CD4-positive, alpha-beta memory T cell (primary cell): ENCODE measurements at regions not wholly inside any gene's neighbourhood (a gene's known extent, or its start where the extent isn't known, plus 50 kb on each side); places are given as distances from the start of the nearest gene placed in this dataset.

Experiments used
- CTCF ChIA-PET: fragments of 350-600 bp; sonication (Branson Sonifier 250); formaldehyde crosslinking; loops from one replicate; lab custom pipeline; 2021; ENCODE audit warnings: inconsistent platforms; ENCODE audit not compliant: partially characterized antibody; lab: Charles Lee
- POLR2A ChIA-PET: fragments of 350-600 bp; sonication (Branson Sonifier 250); formaldehyde crosslinking; loops from one replicate; lab custom pipeline; 2021; ENCODE audit not compliant: partially characterized antibody; lab: Charles Lee
- DNase-seq, 5 donors: peaks; one replicate each; pipeline versions ENCODE4 v3.0.0 to v3.0.0-alpha.2; 2020 to 2022; ENCODE audit warnings: mixed read lengths in 1 of 5
- H3K27ac ChIP-seq: one replicate; pipeline ENCODE4 v1.7.0; 2013; ENCODE audit warnings: low read depth, low read length
- H3K27me3 ChIP-seq: 2 replicates; pipeline ENCODE4 v1.7.0; 2013; ENCODE audit warnings: mild to moderate bottlenecking, low read length, moderate library complexity; ENCODE audit not compliant: insufficient read depth
- H3K36me3 ChIP-seq: 2 replicates; pipeline ENCODE4 v1.7.0; 2013; ENCODE audit warnings: mild to moderate bottlenecking, low read length, moderate library complexity; ENCODE audit not compliant: insufficient read depth
- H3K4me1 ChIP-seq: 2 replicates; pipeline ENCODE4 v1.7.0; 2013; ENCODE audit warnings: mild to moderate bottlenecking, low read length, moderate library complexity; ENCODE audit not compliant: insufficient read depth
- H3K4me3 ChIP-seq, 2 donors: one replicate each; pipeline ENCODE4 v1.7.0; 2013; ENCODE audit warnings: low read length in 2 of 2, mild to moderate bottlenecking in 1 of 2
- H3K9me3 ChIP-seq, 2 donors: one replicate each; pipeline ENCODE4 v1.7.0; 2013; ENCODE audit warnings: low read length in 2 of 2, control low read depth in 1 of 2; ENCODE audit not compliant: control insufficient read depth in 1 of 2
- H3K27ac Mint-ChIP-seq, 7 donors: one replicate each; pipeline ENCODE4 v1.8.0; 2020 to 2021; ENCODE audit warnings: mixed read lengths in 7 of 7, mild to moderate bottlenecking in 6 of 7, inconsistent platforms in 3 of 7, moderate library complexity in 3 of 7
- H3K27me3 Mint-ChIP-seq, 2 donors: one replicate each; pipeline ENCODE4 v1.8.0; 2020 to 2021; ENCODE audit warnings: mixed read lengths in 2 of 2
- H3K36me3 Mint-ChIP-seq, 2 donors: one replicate each; pipeline ENCODE4 v1.8.0; 2020 to 2021; ENCODE audit warnings: mixed read lengths in 2 of 2, inconsistent platforms in 1 of 2, mild to moderate bottlenecking in 1 of 2
- H3K4me1 Mint-ChIP-seq, 4 donors: one replicate each; pipeline ENCODE4 v1.8.0; 2020 to 2021; ENCODE audit warnings: mixed read lengths in 4 of 4, mild to moderate bottlenecking in 1 of 4
- H3K4me3 Mint-ChIP-seq, 8 donors: one replicate each; pipeline ENCODE4 v1.8.0; 2020 to 2021; ENCODE audit warnings: mixed read lengths in 8 of 8, mild to moderate bottlenecking in 7 of 8, moderate library complexity in 6 of 8, inconsistent platforms in 3 of 8
- H3K9me3 Mint-ChIP-seq, 8 donors: one replicate each; pipeline ENCODE4 v1.8.0; 2020 to 2021; ENCODE audit warnings: mixed read lengths in 8 of 8, mild to moderate bottlenecking in 5 of 8, inconsistent platforms in 3 of 8, moderate library complexity in 1 of 8
- intact Hi-C: fragments of 100-400 bp; cut with micrococcal nuclease; formaldehyde crosslinking; loops from one replicate; pipeline ENCODE4 v1.15.1; 2023

GRCh38 chr2:15786901-15787300 lies 153.4 kb upstream of the MYCN start:
- Histone ChIP-seq H3K27me3 (no peaks in the 10 kb centered on the region), H3K36me3 (no peaks in the 10 kb centered on the region), H3K27ac (no peak overlapping the region), H3K9me3 (no peaks in the 10 kb centered on the region), H3K4me1 (no peaks in the 10 kb centered on the region), H3K4me3 (no peak overlapping the region)
- H3K27me3 Mint-ChIP-seq = peaks cover 0 to 1% of the 10 kb centered on the region in 2 donors
- H3K9me3 Mint-ChIP-seq = peaks cover 0 to 5% (median 0%) of the 10 kb centered on the region in 8 donors
- H3K4me3 Mint-ChIP-seq = no peak overlapping the region
- DNase-seq = no peak
- H3K27ac Mint-ChIP-seq = no peak overlapping the region
- ChIA-PET POLR2A (no interaction called here), CTCF (no interaction called here)
- H3K36me3 Mint-ChIP-seq = no peaks in the 10 kb centered on the region
- H3K4me1 Mint-ChIP-seq = no peaks in the 10 kb centered on the region
- intact Hi-C loops = no loop called here

- POLR2A ChIA-PET = no interaction called here
- peaks cover 0 to 1% of the 10 kb centered on the region in 2 donors for H3K27me3 Mint-ChIP-seq
- H3K36me3 Mint-ChIP-seq = no peaks in the 10 kb centered on the region
- Histone ChIP-seq H3K9me3 (no peaks in the 10 kb centered on the region), H3K4me1 (no peaks in the 10 kb centered on the region), H3K36me3 (no peaks in the 10 kb centered on the region), H3K27me3 (no peaks in the 10 kb centered on the region), H3K27ac (no peak overlapping the region), H3K4me3 (no peak overlapping the region)
- intact Hi-C loops = no loop called here
- H3K4me1 Mint-ChIP-seq = no peaks in the 10 kb centered on the region
- H3K27ac Mint-ChIP-seq = no peak overlapping the region
- CTCF ChIA-PET = no interaction called here
- no peak overlapping the region for H3K4me3 Mint-ChIP-seq
- peaks cover 0 to 5% (median 0%) of the 10 kb centered on the region in 8 donors for H3K9me3 Mint-ChIP-seq
- DNase-seq = no peak
Measured at GRCh38 chr2:15787535-15788454, 152.6 kb upstream of the MYCN start.

DNA sequence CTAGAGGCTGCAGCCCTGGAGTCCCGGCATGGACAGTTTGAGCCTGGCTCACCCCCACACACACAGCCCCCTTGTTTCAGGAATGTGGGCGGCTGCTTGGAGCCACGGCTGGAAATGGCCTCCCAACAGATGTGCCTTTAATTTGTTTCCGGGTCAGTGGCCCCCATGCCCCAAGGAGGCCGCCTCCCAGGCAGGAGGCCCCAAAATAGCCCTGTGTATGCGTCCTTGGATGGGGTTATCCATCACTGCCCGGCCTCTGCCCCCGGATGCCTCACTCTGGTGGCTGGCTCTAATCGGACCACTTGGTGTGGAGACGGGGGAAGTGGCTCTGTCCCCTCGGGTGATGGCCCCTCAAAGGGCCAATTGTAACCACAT lies 151.9 kb upstream of the MYCN start:
- no peaks in the 10 kb centered on the region for H3K36me3 Mint-ChIP-seq
- H3K27me3 Mint-ChIP-seq = peaks cover 0 to 1% of the 10 kb centered on the region in 2 donors
- H3K4me1 ChIP-seq = no peaks in the 10 kb centered on the region
- intact Hi-C loops = no loop called here
- H3K4me1 Mint-ChIP-seq = no peaks in the 10 kb centered on the region
- CTCF ChIA-PET = interaction anchor here (0.6 kb wide), 1 partner anchor 332 kb away, joined by 3 read pairs; no protein-coding TSS in a partner anchor
- no peak overlapping the region for H3K4me3 Mint-ChIP-seq
- POLR2A ChIA-PET = no interaction called here
- H3K27ac Mint-ChIP-seq = no peak overlapping the region
- H3K27me3 ChIP-seq = no peaks in the 10 kb centered on the region
- peaks cover 0 to 5% (median 0%) of the 10 kb centered on the region in 8 donors for H3K9me3 Mint-ChIP-seq
- H3K4me3 ChIP-seq = no peak overlapping the region
- no peaks in the 10 kb centered on the region for H3K36me3 ChIP-seq
- no peak for DNase-seq
- no peak overlapping the region for H3K27ac ChIP-seq
- no peaks in the 10 kb centered on the region for H3K9me3 ChIP-seq

DNA sequence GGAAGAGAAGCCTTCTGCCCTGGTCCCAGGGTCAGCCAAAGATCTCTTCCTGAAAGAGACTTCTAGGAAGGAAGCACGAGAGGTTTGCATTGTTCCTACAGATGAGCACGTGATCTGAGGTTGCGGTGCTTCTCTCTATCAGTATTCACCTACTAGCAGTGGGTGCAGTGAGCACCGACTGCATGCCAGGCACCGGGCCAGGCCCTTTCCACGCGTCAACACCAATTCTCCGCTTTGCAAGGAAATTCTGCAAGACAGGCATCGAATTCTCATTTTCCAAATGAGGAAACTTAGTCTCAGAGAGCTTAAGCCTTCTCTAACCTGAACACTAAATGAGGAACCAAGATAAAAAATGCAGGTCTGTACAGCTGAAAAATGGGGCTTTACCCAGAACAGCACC lies 151.5 kb upstream of the MYCN start:
- ChIA-PET CTCF (interaction anchor here (0.6 kb wide), 1 partner anchor 331 kb away, joined by 3 read pairs; no protein-coding TSS in a partner anchor), POLR2A (no interaction called here)
- intact Hi-C loops = no loop called here
- Histone ChIP-seq H3K9me3 (no peaks in the 10 kb centered on the region), H3K4me1 (no peaks in the 10 kb centered on the region), H3K4me3 (no peak overlapping the region), H3K27me3 (no peaks in the 10 kb centered on the region), H3K27ac (no peak overlapping the region), H3K36me3 (no peaks in the 10 kb centered on the region)
- no peak overlapping the region for H3K4me3 Mint-ChIP-seq
- peaks cover 0 to 4% (median 0%) of the 10 kb centered on the region in 8 donors for H3K9me3 Mint-ChIP-seq
- peaks cover 0 to 1% of the 10 kb centered on the region in 2 donors for H3K27me3 Mint-ChIP-seq
- H3K27ac Mint-ChIP-seq = no peak overlapping the region
- DNase-seq = no peak
- H3K36me3 Mint-ChIP-seq = no peaks in the 10 kb centered on the region
- H3K4me1 Mint-ChIP-seq = no peaks in the 10 kb centered on the region

GRCh38 chr2:15789381-15790062 lies 150.8 kb upstream of the MYCN start:
- peaks cover 0 to 4% (median 0%) of the 10 kb centered on the region in 8 donors for H3K9me3 Mint-ChIP-seq
- peaks cover 0 to 1% of the 10 kb centered on the region in 2 donors for H3K27me3 Mint-ChIP-seq
- POLR2A ChIA-PET = no interaction called here

DNA sequence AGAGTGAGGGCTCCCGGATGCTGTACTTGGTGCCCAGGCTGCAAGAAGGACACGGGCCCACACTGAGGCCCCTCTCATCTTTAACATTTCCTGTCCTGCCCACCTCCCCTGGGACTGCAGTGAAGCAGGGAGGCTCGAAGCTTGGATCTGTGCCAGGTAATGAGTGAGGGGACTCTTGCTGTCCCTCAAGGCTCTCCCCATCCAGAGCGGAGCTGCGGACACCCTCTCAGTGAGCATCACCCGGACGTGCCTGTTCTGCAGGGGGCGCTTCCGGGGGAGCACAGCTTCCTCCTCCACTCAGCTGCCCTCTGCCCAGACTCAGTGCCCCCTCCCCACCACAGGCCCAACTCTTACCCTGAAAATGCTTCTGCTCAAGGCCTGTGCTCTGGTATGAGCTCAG lies 150.0 kb upstream of the MYCN start:
- Histone ChIP-seq H3K36me3 (no peaks in the 10 kb centered on the region), H3K27me3 (no peaks in the 10 kb centered on the region), H3K4me3 (no peak overlapping the region), H3K27ac (no peak overlapping the region), H3K4me1 (no peaks in the 10 kb centered on the region), H3K9me3 (no peaks in the 10 kb centered on the region)
- H3K27ac Mint-ChIP-seq = no peak overlapping the region
- H3K4me3 Mint-ChIP-seq = no peak overlapping the region
- H3K27me3 Mint-ChIP-seq = peaks cover under 1 to 2% of the 10 kb centered on the region in 2 donors
- DNase-seq = no peak
- intact Hi-C loops = no loop called here
- peaks cover 0 to 4% (median 0%) of the 10 kb centered on the region in 8 donors for H3K9me3 Mint-ChIP-seq
- no peaks in the 10 kb centered on the region for H3K36me3 Mint-ChIP-seq
- ChIA-PET CTCF (no interaction called here), POLR2A (no interaction called here)
- no peaks in the 10 kb centered on the region for H3K4me1 Mint-ChIP-seq

More at GRCh38 chr2:15789381-15790062, 150.8 kb upstream of the MYCN start:
- H3K36me3 Mint-ChIP-seq = no peaks in the 10 kb centered on the region
- Histone ChIP-seq H3K4me1 (no peaks in the 10 kb centered on the region), H3K36me3 (no peaks in the 10 kb centered on the region), H3K27me3 (no peaks in the 10 kb centered on the region), H3K4me3 (no peak overlapping the region), H3K27ac (no peak overlapping the region), H3K9me3 (no peaks in the 10 kb centered on the region)
- intact Hi-C loops = no loop called here
- H3K4me3 Mint-ChIP-seq = no peak overlapping the region
- DNase-seq = no peak
- H3K27ac Mint-ChIP-seq = peak overlapping the region in 1 of 7 donors; percentile 40
- no peaks in the 10 kb centered on the region for H3K4me1 Mint-ChIP-seq
- CTCF ChIA-PET = no interaction called here

DNA sequence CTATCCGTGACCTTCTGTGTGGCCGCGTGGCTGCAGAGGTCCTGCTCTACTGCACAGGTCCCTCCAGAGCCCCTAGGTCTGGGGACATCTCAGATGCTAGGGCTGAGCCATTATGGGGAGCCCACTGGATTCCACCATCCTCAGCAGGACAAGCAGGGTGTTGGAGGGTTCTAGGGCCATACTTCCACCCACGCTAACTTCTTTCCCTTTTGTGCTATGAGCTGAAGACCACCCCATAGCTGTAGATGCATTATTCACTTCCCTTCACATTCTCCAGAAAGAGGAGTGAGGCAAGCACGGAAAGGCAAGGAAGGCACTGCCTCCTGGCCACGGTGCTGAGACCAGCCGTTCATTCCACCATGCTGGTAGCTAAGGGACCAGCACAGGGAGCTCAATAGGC lies 149.5 kb upstream of the MYCN start:
- intact Hi-C loops = no loop called here
- Histone ChIP-seq H3K9me3 (no peaks in the 10 kb centered on the region), H3K27me3 (no peaks in the 10 kb centered on the region), H3K36me3 (no peaks in the 10 kb centered on the region), H3K4me1 (no peaks in the 10 kb centered on the region), H3K4me3 (no peak overlapping the region), H3K27ac (no peak overlapping the region)
- peaks cover 1 to 2% of the 10 kb centered on the region in 2 donors for H3K27me3 Mint-ChIP-seq
- H3K4me1 Mint-ChIP-seq = no peaks in the 10 kb centered on the region
- CTCF ChIA-PET = no interaction called here
- no peak overlapping the region for H3K27ac Mint-ChIP-seq
- POLR2A ChIA-PET = no interaction called here
- H3K9me3 Mint-ChIP-seq = peaks cover 0 to 4% (median 0%) of the 10 kb centered on the region in 8 donors
- H3K36me3 Mint-ChIP-seq = no peaks in the 10 kb centered on the region
- no peak overlapping the region for H3K4me3 Mint-ChIP-seq
- no peak for DNase-seq
